Right ventricle myocardium superior (tissue), 1 donor: ENCODE measurements at regions not wholly inside any gene's neighbourhood (a gene's known extent, or its start where the extent isn't known, plus 50 kb on each side); places are given as distances from the start of the nearest gene placed in this dataset.
"Not testable (repeated sequence)": the region's sequence is repeated elsewhere in the genome, so short reads cannot be mapped to it uniquely, and the experiment has no call there.

Experiments used
- ATAC-seq: fragments of 200-7000 bp; cut with Tn5 transposase; one replicate; pipeline ENCODE4 v1.9.1; 2020; ENCODE audit warnings: mild to moderate bottlenecking; ENCODE audit not compliant: poor library complexity
- DNase-seq: peaks from one replicate; pipeline ENCODE4 v3.0.0-alpha.2; 2020
- intact Hi-C: fragments of 100-400 bp; cut with DNase I; formaldehyde crosslinking; loops from one replicate; pipeline ENCODE4 v1.11.2; 2022
- donor health status: DM: no; HTN: yes; CAD: no; lungs with severe emphysema.

DNA sequence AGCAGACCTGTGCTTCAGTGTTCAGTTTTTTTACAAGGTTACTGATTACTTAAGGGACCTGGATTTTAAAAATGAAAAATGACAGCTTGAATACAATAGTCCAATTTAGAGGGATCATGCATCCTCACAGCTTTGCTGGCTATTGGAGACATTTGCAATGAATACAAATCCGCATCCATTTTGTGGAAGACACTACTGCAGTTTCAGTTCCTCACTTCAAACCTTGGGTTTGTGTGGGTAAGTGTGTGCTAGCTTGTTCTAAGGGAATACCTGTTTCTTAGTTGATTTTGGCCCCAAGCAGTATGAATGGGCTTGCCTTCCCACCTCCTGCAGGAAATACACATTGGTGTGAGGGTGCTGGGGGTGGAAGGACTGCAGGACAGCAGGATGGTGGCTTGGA lies 222.4 kb downstream of the OLFM4 start:
- intact Hi-C loops, result no loop called here
- DNase-seq (no peak), ATAC-seq (no peak)

DNA sequence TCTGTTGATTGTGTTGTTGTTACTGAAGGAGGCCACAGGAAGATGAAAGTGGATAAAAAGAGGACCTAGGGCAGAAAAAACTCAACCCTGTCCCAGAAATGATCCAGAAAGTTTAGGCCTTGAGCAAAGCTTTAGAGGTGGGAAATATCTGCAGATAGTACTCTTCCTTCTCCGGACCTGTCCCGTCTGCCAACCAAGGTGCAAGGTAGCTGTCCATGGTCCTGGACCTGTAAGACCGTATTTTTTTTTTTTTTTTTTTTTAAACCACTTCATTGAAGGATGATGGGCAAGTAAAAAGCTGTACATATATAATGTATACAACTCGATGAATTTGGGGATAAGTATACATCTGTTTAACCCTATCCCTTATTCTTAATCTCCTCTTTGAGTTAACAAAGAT lies 225.9 kb downstream of the OLFM4 start:
- ATAC-seq, result no peak
- intact Hi-C loops, result no loop called here

DNA sequence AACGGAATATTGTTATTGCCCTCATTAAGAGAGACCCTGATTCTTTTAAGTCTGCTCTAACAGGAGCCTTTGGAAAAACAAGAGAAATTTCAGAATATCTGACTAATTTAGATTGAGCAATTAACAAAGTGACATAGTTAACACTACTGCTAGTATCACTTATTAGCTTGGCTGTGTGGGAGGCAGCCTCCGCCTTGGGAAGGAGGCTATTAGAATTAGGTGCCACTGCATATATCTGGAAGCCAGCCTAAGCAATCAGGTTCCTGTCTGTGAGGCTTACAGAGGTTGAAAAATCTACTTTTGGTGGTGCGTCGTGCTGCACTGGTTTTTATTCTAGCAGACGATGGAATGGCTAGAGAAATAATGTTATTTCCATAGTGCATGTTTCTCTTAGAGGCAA lies 227.2 kb downstream of the OLFM4 start:
- intact Hi-C loops, result no loop called here
- ATAC-seq, result no peak
- DNase-seq, result no peak

More for the DNA sequence above, 225.9 kb downstream of the OLFM4 start:
- DNase-seq, result no peak

DNA sequence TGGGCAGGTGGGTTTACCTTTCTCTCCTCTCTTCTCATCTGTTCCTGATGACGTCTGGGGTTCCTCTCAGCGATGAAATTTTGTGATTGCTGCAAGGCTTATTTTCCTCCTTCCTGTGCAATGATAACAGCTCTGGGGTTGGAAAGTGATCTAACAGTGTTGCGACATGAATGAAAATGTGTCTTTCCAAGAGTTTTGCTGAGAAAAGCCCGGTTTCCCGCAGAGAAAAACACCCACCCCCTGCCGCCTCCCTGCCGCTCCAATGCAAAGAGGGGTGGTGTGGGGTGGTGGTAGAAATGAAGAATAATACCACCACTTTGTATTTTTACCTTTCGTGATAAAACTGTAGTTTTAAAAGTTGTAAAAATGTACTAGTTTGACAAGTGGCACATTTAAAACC lies 232.0 kb downstream of the OLFM4 start:
- intact Hi-C loops, result no loop called here
- DNase-seq (no peak), ATAC-seq (no peak)

DNA sequence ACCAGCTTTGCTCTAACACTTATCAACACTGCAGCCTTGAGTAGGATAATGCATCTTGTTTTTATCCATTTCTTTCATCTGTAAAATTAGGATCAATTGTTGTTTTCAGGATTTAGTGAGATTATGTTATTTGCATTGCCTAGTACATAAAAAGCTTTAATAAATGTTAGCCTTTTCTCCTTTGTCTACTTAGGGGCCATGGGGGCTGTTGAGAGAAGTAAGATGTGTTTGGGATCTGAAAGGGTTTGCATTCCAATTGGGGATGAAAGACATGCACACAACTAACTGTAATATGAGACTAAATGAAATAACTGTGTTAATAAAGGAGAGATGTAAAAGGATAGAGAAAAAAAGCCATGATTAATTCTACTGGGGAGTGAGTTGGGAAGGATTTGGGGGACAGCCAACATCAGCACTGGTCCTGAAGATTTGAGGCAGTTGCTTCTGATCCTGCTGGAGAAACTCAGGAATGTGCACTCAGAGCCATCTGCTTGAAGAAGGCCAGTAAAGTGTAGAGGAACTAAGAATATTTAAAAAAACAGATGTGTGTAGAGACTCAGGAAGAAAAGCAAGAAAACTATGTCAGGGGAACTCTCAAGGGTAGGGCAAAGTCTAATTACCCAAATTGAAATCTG lies 236.3 kb downstream of the OLFM4 start:
- DNase-seq (no peak), ATAC-seq (no peak)
- intact Hi-C loops, result no loop called here

DNA sequence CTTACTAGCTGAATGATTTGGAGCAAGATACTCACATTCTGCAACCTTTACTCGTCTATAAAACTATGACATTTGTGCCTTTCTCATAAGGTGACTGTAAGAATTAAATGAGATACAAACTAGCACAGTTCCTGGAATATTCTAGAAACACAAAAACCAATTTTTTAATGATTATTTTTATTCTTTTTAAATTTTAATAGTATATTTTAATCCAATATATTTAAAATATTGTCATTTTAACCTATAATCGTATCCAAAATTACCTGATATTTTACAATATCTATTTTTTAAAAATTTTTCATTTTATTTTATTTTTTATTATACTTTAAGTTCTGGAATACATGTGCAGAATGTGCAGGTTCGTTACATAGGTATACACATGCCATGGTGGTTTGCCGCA lies 238.1 kb downstream of the OLFM4 start:
- ATAC-seq (no peak), DNase-seq (no peak)
- intact Hi-C loops, result no loop called here

DNA sequence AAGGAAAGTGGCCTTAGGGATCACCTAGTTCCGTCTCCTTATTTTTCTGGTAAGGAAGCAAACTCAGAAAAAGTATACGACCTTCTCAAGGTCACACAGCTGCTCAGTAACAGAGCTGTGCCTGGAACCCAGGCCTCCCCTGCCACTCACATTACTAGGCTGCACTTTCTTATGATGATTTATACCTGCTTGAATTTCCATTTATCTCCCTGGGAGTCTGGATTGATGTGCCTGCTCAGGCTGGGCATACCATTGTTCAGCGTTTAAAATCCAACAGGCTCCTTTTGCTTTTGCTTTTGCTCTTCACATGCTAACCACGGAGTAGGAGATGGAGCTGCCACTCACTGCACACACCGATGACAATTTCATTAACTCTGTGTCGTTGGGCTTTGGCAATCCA lies 241.0 kb downstream of the OLFM4 start:
- intact Hi-C loops, result no loop called here
- DNase-seq (no peak), ATAC-seq (no peak)

DNA sequence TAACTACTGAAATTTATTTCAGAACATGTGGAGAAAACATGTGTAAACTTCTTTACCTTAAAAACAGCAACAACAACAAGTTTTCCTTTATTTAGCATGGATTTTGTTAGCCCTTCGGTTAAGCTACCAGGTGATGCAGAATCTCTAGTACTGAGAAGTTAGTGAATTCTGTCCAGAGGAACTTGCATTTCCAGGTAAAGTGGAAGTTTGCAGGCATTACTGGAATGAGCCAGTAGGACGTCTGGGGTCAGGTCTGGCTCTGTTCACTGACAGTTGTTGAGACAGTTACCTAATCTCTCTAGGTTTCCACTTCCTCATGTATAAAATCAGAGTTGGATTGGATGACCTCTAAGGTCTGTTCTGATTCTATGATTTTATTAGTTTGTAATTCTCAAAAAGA lies 244.3 kb downstream of the OLFM4 start:
- no peak for ATAC-seq
- DNase-seq, result no peak
- intact Hi-C loops, result no loop called here

DNA sequence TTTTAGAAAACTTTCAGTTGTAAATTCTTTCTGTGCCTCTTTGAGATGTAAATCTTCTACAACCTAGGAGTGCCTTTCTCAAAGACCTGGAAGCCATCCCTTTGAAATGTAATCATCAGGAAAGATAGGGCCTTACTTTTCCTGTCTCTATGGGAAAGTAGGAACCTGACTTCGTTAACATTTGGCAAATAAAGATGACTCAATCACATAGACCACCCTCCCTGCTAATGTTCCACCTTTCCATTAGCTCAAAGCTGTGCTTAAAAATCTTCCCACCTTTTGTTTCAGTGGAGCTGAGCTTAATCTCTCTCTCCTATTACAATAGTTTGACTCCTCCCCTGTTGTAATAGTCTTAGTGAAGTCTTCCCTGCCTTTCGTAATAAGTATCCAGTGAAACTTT lies 247.7 kb downstream of the OLFM4 start:
- ATAC-seq, result no peak
- intact Hi-C loops, result no loop called here
- DNase-seq, result no peak

DNA sequence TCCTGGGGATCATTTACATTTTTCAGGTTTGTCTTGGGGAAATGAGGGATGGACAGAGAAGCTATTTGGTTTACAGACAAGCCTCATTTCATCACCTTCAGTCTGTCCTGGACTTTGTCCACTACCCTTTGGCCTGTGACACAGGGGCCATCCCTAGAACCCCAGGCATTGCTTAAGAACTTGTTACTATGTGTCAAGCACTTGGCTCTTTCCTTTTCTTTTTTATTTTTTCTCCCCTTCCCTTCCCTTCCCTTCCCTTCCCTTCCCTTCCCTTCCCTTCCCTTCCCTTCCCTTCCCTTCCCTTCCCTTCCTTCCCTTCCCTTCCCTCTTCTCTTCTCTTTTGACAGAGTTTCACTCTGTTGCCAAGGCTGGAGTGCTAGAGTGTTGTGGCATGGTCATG lies 253.1 kb downstream of the OLFM4 start:
- DNase-seq (no peak), ATAC-seq (no peak)
- intact Hi-C loops, result no loop called here

DNA sequence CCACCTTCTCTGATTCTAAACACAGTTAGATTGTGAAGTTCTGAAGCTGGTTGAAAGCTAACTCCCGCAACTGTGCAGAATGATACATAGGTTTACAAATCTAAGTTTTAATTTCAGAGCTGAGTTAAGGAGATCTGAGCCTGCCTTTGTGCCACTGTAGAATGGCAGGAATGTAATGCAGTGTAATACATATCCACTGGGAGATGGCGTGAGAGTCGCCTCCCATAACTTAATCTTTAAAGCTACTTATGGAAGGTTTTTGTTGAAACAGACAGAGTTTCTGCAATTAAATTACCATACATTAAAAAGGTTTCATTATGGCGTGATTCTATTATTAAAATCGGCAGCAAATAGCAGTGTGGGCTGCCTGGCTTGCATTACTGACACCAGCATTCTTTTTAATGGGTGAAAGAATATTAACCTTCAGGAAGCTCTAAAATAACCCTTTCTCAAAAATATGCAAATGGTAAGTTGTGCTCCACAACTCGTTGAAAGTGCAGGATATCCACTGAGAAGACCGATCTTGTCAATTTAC lies 257.4 kb downstream of the OLFM4 start:
- intact Hi-C loops, result no loop called here
- ATAC-seq, result no peak
- DNase-seq, result no peak

DNA sequence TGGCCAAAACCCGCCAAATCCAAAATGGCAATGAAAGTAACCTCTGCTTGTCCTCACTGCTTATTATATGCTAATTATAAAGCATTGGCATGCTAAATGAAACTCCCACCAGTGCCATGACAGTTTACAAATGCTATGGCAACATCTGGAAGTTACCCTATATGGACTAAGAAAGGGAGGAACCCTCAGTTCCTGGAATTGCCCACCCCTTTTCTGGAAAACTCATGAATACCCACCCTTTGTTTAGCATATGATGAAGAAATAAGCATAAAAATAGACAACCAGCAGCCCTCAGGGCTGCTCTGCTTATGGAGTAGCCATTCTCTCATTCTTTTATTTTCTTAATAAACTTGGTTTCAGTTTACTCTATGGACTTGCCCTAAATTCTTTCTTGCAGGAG lies 269.8 kb downstream of the OLFM4 start:
- no peak for ATAC-seq
- intact Hi-C loops, result no loop called here
- no peak for DNase-seq

DNA sequence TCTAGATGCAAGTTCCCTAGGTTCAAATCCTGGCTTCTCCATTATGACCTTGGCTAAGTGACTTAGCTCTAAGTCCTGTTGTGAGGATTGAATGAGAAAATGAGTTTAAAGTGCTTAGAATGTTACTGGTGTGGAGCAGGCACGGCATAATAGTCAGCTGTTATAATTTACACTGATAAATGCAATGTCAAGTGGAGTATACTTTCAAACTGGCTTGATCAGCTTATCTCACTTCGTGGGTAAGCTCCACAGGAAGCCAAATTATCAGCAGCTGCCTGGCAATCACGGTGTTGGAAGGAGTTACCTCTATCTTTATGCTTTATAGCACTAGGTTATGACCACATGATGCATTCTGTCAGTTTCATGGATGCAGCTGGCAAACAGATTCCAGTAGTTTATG lies 272.8 kb downstream of the OLFM4 start:
- no peak for ATAC-seq
- no peak for DNase-seq
- intact Hi-C loops, result no loop called here

DNA sequence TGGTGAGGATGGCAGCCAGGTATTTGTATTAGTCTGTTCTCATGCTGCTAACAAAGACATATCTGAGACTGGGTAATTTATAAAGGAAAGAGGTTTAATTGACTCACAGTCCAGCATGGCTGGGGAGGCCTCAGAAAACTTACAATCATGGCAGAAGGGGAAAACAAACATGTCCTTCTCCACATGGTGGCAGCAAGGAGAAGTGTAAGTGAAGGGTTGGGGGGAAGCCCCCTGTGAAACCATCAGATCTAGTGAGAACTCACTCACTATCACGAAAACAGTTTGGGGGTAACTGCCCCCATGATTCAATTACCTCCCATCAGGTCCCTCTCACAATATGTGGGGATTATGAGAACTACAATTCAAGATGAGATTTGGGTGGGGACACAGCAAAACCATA lies 276.8 kb downstream of the OLFM4 start:
- ATAC-seq, intact Hi-C loops, DNase-seq: not testable (repeated sequence)

DNA sequence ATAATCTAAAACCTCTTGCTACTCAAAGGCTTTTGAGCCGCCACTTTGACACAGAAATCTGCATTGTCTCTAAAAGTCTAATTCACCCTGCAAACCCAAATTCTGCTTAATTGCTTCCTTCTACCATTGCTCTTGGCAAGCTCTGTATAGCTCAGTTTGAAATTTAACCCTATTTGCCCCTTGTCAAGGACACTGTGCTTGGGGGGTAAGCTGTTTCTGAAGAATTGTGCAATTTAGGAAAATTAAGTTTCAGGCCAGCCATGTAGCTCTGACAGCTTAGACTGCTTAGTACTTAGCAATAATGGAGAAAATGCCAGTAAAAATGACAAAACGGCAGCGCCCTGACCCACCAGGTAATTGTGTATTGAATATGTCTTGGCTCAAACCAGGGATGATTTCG lies 282.2 kb downstream of the OLFM4 start:
- intact Hi-C loops, result no loop called here
- no peak for DNase-seq
- ATAC-seq, result no peak

DNA sequence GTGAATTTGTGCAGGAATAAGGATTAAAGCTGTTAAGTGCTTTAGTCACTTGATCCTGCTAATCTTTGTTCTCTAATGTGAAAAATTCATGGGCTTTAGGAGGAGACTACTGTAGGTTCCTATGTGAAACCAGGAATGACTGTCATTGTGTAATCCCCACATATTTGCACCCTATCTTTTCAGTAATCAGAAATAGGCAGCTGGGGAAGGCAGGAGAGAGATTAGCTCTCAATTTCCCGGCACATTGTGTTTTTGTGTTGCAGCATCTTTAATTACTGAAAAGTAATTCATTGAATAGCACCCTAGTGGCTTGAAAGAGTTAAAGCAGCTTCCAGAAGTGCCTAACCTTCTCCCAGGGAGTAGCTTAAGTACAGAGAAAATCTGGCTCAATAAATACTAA lies 282.9 kb downstream of the OLFM4 start:
- ATAC-seq (no peak), DNase-seq (no peak)
- intact Hi-C loops, result no loop called here

DNA sequence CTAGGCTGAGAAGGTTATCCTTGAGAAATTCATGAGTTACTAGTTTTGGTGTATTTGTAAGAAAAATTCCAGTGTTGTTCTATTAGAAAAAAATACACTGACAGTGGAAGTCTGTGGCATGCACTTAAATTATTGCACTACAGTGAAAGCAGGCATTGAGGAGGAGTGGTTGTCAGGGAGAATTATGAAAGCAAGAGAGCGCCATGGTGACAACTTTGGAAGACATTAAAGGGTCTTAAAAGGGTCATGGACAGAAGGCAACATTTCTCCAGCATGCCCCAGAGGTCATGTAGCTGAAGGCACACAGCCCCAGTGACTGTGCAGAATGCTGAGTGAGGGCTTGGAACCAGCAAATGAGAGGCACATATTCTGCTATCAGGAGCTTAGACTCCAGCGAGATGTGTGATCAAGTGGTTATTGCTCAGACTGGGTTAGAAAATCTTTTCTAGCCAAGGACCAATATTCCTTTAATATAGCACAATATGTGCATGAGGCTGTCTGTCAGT lies 292.7 kb downstream of the OLFM4 start:
- ATAC-seq (no peak), DNase-seq (no peak)
- intact Hi-C loops, result no loop called here

DNA sequence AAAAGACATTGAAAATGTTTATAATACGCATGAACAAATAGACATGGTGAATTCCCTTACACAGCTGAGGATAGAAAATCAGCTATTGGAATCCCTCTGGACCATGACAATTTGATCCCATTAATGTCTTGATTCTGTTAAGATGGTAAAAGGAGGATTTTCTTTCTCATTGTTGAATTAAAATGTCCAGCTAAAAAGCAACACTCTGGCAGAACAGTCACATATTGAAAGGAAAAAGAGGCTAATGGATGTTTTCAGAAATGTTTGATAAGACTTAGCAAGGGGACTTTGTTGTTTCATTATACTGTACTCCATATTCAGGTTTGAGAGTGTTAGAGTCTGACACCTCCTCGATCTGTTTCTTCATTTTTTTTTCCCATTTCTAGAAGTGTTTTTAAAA lies 296.0 kb downstream of the OLFM4 start:
- DNase-seq, result no peak
- ATAC-seq, result no peak
- intact Hi-C loops, result no loop called here

DNA sequence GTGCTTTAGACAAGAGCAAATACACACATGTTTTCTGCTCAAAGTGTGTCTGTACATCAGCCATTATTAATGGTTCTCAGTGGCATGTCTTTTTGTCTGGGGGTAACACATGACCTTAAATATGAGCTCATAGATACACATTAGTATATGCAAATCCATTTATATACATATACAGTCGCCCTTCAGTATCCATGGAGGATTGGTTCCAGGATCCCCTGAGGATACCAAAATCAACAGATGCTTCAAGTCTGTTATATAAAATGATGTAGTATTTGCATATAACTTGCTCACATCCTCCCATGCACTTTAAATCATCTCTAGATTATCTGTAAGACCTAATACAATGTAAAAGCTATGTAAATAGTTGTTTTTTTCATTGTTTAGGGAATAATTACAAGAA lies 298.1 kb downstream of the OLFM4 start:
- DNase-seq (no peak), ATAC-seq (no peak)
- intact Hi-C loops, result no loop called here

DNA sequence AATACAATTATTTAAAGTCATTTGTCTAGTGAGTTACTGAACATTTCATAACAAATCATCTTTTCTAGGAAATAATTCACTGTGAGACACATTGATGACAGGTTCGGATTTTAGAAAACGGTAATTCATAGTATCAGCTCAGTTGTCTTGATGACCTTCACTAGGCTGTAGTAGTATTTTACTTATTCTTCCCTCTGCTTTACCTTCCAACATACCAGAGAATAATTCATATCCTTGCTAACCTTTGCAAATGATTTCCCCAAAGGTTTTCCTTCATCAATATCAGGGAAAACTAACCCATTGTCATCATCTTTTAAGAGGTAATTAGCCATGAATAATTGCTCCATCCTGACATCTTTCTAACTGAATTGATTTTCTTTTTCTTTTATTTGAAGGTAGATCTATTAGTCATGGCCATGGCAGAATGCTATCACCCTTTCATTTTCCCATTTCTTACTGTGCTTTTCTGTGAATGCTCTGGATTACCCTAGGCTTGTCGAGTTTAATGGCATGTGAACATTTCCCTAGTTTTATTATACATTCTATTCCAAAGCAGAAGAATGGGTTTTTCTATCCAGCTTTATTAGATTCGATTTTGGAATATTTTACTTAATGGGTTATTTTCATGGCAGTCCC lies 299.2 kb downstream of the OLFM4 start:
- DNase-seq (no peak), ATAC-seq (no peak)
- intact Hi-C loops, result no loop called here
